ENCODE measurements at regions not wholly inside any gene's neighbourhood (a gene's known extent, or its start where the extent isn't known, plus 50 kb on each side); places are given as distances from the start of the nearest gene placed in this dataset.

DNA sequence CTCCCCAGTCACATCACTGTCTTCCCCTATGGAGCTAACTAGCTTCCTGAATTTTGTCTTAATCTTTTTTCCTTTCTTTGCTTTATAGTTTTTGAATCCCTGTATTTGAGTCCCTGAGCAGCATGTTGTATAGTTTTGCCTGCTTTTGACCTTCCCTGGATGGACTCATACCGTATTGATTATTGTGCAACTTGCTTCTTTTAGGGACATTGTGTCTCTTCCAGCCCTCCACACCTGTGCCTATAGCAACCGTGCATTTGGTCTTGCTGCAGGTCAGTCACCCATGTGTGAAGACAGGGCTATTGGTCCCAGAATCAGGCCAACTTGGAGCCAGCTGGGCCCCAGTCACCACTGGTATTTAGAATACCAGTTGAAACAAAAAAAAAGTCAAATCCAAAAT lies 158.9 kb upstream of the ADCY1 start (continued):
- TF ChIP-seq, protein P1, sequence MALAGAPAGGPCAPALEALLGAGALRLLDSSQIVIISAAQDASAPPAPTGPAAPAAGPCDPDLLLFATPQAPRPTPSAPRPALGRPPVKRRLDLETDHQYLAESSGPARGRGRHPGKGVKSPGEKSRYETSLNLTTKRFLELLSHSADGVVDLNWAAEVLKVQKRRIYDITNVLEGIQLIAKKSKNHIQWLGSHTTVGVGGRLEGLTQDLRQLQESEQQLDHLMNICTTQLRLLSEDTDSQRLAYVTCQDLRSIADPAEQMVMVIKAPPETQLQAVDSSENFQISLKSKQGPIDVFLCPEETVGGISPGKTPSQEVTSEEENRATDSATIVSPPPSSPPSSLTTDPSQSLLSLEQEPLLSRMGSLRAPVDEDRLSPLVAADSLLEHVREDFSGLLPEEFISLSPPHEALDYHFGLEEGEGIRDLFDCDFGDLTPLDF (CRISPR knock-in tag; IDR thresholded peaks at IDR 0.05) = no peak
- no peak for TF ChIP-seq NR3C1 (CRISPR knock-in tag; conservative IDR thresholded peaks at IDR 0.05; ENCODE audit: low read depth)
- TF ChIP-seq ZNF423 (CRISPR knock-in tag; IDR thresholded peaks at IDR 0.05) = no peak
- no peak for TF ChIP-seq GTF2I (CRISPR knock-in tag; conservative IDR thresholded peaks at IDR 0.05)
- TF ChIP-seq IRF2 (CRISPR knock-in tag; IDR thresholded peaks at IDR 0.05; ENCODE audit: borderline replicate concordance, low read depth) = no peak
- no peak for TF ChIP-seq EMX1 (CRISPR knock-in tag; IDR thresholded peaks at IDR 0.05)
- TF ChIP-seq, protein P2, sequence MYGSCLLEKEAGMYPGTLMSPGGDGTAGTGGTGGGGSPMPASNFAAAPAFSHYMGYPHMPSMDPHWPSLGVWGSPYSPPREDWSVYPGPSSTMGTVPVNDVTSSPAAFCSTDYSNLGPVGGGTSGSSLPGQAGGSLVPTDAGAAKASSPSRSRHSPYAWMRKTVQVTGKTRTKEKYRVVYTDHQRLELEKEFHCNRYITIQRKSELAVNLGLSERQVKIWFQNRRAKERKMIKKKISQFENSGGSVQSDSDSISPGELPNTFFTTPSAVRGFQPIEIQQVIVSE (CRISPR knock-in tag; IDR thresholded peaks at IDR 0.05; ENCODE audit: borderline replicate concordance) = no peak
- no peak for TF ChIP-seq ZNF416 (CRISPR knock-in tag; IDR thresholded peaks at IDR 0.05)
- no peak for TF ChIP-seq ZNF263 (CRISPR knock-in tag; IDR thresholded peaks at IDR 0.05; ENCODE audit: low read depth)
- no peak for TF ChIP-seq ZNF232 (CRISPR knock-in tag; IDR thresholded peaks at IDR 0.05)
- no peak for TF ChIP-seq GABPB1 (CRISPR knock-in tag; IDR thresholded peaks at IDR 0.05)
- TF ChIP-seq NFE2L1 (CRISPR knock-in tag; IDR thresholded peaks at IDR 0.05) = no peak
- no peak for TF ChIP-seq SMAD4 (CRISPR knock-in tag; IDR thresholded peaks at IDR 0.05)
- no peak for TF ChIP-seq ATF1 (CRISPR knock-in tag; IDR thresholded peaks at IDR 0.05)
- TF ChIP-seq RELA (CRISPR knock-in tag; IDR thresholded peaks at IDR 0.05; ENCODE audit: borderline replicate concordance) = no peak
- TF ChIP-seq, protein P3, sequence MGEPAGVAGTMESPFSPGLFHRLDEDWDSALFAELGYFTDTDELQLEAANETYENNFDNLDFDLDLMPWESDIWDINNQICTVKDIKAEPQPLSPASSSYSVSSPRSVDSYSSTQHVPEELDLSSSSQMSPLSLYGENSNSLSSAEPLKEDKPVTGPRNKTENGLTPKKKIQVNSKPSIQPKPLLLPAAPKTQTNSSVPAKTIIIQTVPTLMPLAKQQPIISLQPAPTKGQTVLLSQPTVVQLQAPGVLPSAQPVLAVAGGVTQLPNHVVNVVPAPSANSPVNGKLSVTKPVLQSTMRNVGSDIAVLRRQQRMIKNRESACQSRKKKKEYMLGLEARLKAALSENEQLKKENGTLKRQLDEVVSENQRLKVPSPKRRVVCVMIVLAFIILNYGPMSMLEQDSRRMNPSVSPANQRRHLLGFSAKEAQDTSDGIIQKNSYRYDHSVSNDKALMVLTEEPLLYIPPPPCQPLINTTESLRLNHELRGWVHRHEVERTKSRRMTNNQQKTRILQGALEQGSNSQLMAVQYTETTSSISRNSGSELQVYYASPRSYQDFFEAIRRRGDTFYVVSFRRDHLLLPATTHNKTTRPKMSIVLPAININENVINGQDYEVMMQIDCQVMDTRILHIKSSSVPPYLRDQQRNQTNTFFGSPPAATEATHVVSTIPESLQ (CRISPR knock-in tag; IDR thresholded peaks at IDR 0.05) = no peak

DNA sequence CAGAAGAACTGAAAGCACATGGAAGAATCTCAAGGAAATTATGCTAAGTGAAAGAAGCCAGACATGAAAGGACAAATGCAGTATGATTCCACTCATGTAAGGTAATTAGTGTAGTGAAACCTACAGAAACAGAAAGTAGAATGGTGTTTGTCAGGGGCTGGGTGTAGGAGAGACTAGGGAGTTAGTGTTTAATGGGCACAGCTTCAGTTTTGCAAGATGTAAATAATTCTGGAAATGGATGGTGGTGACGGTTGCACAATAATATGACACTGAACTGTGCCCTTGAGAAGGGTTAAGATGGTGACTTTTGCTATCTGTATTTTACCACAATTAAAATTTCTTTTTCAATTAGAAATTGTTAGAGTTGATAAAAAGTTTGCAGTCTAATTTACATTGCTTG lies 157.3 kb upstream of the ADCY1 start:
- Mint-ChIP-seq H3K4me3 (no peak overlapping the region), H3K36me3 (peaks cover 3% of the 10 kb centered on the region; the same call in 1 of the 2 replicates), H3K4me1 (no peaks in the 10 kb centered on the region), H3K27me3 (ENCODE audit: low read depth) (no peaks in the 10 kb centered on the region), H3K27ac (no peak overlapping the region), H3K9me3 (peaks cover 11% of the 10 kb centered on the region)
- no peak for DNase-seq (ENCODE audit: low spot score)
- CTCF ChIA-PET = no interaction called here
- POLR2A ChIA-PET = no interaction called here
- ATAC-seq = no peak
- TF ChIP-seq, protein P3 (CRISPR knock-in tag; IDR thresholded peaks at IDR 0.05) = no peak
- TF ChIP-seq, protein P4, sequence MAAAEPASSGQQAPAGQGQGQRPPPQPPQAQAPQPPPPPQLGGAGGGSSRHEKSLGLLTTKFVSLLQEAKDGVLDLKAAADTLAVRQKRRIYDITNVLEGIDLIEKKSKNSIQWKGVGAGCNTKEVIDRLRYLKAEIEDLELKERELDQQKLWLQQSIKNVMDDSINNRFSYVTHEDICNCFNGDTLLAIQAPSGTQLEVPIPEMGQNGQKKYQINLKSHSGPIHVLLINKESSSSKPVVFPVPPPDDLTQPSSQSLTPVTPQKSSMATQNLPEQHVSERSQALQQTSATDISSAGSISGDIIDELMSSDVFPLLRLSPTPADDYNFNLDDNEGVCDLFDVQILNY (CRISPR knock-in tag; IDR thresholded peaks at IDR 0.05) = no peak
- TF ChIP-seq FOXJ3 (CRISPR knock-in tag; IDR thresholded peaks at IDR 0.05; ENCODE audit: borderline replicate concordance) (no peak), GRHL2 (CRISPR knock-in tag; IDR thresholded peaks at IDR 0.05; ENCODE audit: insufficient replicate concordance, severe bottlenecking) (no peak)
- TF ChIP-seq, protein P5, sequence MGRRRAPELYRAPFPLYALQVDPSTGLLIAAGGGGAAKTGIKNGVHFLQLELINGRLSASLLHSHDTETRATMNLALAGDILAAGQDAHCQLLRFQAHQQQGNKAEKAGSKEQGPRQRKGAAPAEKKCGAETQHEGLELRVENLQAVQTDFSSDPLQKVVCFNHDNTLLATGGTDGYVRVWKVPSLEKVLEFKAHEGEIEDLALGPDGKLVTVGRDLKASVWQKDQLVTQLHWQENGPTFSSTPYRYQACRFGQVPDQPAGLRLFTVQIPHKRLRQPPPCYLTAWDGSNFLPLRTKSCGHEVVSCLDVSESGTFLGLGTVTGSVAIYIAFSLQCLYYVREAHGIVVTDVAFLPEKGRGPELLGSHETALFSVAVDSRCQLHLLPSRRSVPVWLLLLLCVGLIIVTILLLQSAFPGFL (CRISPR knock-in tag; IDR thresholded peaks at IDR 0.05; ENCODE audit: borderline replicate concordance) = no peak
- TF ChIP-seq, protein P6, sequence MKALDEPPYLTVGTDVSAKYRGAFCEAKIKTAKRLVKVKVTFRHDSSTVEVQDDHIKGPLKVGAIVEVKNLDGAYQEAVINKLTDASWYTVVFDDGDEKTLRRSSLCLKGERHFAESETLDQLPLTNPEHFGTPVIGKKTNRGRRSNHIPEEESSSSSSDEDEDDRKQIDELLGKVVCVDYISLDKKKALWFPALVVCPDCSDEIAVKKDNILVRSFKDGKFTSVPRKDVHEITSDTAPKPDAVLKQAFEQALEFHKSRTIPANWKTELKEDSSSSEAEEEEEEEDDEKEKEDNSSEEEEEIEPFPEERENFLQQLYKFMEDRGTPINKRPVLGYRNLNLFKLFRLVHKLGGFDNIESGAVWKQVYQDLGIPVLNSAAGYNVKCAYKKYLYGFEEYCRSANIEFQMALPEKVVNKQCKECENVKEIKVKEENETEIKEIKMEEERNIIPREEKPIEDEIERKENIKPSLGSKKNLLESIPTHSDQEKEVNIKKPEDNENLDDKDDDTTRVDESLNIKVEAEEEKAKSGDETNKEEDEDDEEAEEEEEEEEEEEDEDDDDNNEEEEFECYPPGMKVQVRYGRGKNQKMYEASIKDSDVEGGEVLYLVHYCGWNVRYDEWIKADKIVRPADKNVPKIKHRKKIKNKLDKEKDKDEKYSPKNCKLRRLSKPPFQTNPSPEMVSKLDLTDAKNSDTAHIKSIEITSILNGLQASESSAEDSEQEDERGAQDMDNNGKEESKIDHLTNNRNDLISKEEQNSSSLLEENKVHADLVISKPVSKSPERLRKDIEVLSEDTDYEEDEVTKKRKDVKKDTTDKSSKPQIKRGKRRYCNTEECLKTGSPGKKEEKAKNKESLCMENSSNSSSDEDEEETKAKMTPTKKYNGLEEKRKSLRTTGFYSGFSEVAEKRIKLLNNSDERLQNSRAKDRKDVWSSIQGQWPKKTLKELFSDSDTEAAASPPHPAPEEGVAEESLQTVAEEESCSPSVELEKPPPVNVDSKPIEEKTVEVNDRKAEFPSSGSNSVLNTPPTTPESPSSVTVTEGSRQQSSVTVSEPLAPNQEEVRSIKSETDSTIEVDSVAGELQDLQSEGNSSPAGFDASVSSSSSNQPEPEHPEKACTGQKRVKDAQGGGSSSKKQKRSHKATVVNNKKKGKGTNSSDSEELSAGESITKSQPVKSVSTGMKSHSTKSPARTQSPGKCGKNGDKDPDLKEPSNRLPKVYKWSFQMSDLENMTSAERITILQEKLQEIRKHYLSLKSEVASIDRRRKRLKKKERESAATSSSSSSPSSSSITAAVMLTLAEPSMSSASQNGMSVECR (CRISPR knock-in tag; IDR thresholded peaks at IDR 0.05; ENCODE audit: borderline replicate concordance) = no peak
- TF ChIP-seq, protein P7, sequence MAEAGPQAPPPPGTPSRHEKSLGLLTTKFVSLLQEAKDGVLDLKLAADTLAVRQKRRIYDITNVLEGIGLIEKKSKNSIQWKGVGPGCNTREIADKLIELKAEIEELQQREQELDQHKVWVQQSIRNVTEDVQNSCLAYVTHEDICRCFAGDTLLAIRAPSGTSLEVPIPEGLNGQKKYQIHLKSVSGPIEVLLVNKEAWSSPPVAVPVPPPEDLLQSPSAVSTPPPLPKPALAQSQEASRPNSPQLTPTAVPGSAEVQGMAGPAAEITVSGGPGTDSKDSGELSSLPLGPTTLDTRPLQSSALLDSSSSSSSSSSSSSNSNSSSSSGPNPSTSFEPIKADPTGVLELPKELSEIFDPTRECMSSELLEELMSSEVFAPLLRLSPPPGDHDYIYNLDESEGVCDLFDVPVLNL (CRISPR knock-in tag; IDR thresholded peaks at IDR 0.05; ENCODE audit: borderline replicate concordance, low read depth) = no peak
- TF ChIP-seq, protein P8, sequence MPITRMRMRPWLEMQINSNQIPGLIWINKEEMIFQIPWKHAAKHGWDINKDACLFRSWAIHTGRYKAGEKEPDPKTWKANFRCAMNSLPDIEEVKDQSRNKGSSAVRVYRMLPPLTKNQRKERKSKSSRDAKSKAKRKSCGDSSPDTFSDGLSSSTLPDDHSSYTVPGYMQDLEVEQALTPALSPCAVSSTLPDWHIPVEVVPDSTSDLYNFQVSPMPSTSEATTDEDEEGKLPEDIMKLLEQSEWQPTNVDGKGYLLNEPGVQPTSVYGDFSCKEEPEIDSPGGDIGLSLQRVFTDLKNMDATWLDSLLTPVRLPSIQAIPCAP (CRISPR knock-in tag; IDR thresholded peaks at IDR 0.05) = no peak

Data from WTC11 (cell line).